ENCODE measurements at regions not wholly inside any gene's neighbourhood (a gene's known extent, or its start where the extent isn't known, plus 50 kb on each side); places are given as distances from the start of the nearest gene placed in this dataset.

GRCh38 chr10:62693306-62693705 is 111.2 kb upstream of the ADO start:
- TF ChIP-seq ZNF785 (tag by site-specific recombination; IDR thresholded peaks at IDR 0.05) (no peak), ZNF580 (tag by site-specific recombination; IDR thresholded peaks at IDR 0.05) (no peak), ZNF23 (tag by site-specific recombination; IDR thresholded peaks at IDR 0.05; ENCODE audit: borderline replicate concordance) (no peak), ZNF138 (tag by site-specific recombination; IDR thresholded peaks at IDR 0.05; ENCODE audit: borderline replicate concordance) (no peak), PATZ1 (tag by site-specific recombination; IDR thresholded peaks at IDR 0.05) (no peak), BCL11A (tag by site-specific recombination; IDR thresholded peaks at IDR 0.05; ENCODE audit: low read depth) (no peak), KLF9 (tag by site-specific recombination; IDR thresholded peaks at IDR 0.05; ENCODE audit: low read depth) (no peak), CTCF (tag by site-specific recombination; IDR thresholded peaks at IDR 0.05) (no peak), ZSCAN5A (tag by site-specific recombination; IDR thresholded peaks at IDR 0.05) (no peak), ZNF426 (tag by site-specific recombination; IDR thresholded peaks at IDR 0.05) (no peak), ZBTB21 (tag by site-specific recombination; IDR thresholded peaks at IDR 0.05) (no peak), ZNF529 (tag by site-specific recombination; IDR thresholded peaks at IDR 0.05; ENCODE audit: insufficient replicate concordance) (no peak)
